ENCODE measurements at regions not wholly inside any gene's neighbourhood (a gene's known extent, or its start where the extent isn't known, plus 50 kb on each side); places are given as distances from the start of the nearest gene placed in this dataset.
A peak's percentile ranks its signal among the peaks of the same experiment; 100 is the strongest.

DNA sequence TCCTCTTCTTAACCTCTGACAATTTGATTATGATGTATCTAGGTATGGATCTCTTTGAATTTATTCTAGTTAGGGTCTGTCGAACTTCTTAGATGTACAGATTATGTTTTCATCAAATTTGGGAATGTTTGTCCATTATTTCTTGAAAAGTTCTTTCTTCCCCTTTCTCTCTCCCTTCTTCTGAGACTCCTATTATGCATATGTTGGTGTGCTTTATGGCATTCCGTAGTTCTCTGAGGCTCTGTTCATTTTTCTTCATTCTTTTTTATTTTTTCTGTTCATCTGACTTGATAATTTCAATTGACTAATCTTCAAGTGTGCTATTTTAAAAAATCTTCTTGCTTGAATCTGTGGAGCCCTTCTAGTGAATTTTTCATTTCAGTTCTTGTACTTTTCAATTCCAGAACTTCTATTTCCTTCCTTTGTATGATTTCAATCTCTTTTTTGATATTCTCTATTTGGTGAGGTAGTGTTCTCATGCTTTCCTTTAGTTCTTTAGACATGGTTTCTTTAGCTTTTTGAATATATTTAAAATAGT, 79.8 kb downstream of the TMEM270 start:
- Mint-ChIP-seq H3K27ac (ENCODE audit: low read depth, unreplicated experiment) (no peak overlapping the region), H3K36me3 (ENCODE audit: insufficient read depth, unreplicated experiment) (peaks cover 6% of the 10 kb centered on the region), H3K9me3 (ENCODE audit: unreplicated experiment) (peaks cover 16% of the 10 kb centered on the region), H3K4me3 (ENCODE audit: unreplicated experiment) (no peak overlapping the region), H3K27me3 (ENCODE audit: insufficient read depth, unreplicated experiment) (no peaks in the 10 kb centered on the region), H3K4me1 (ENCODE audit: insufficient read depth, unreplicated experiment) (no peaks in the 10 kb centered on the region)
- DNase-seq (ENCODE audit: unreplicated experiment), result no peak
- ChIA-PET CTCF (interaction anchor here (1.2 kb wide), 1 partner anchor 15 kb away, joined by 3 read pairs; no protein-coding TSS in a partner anchor), POLR2A (no interaction called here)
- no TSS peak for BruUV-seq (replicated peaks)
- intact Hi-C loops (cut with micrococcal nuclease), result no loop called here
- TF ChIP-seq, protein P1, sequence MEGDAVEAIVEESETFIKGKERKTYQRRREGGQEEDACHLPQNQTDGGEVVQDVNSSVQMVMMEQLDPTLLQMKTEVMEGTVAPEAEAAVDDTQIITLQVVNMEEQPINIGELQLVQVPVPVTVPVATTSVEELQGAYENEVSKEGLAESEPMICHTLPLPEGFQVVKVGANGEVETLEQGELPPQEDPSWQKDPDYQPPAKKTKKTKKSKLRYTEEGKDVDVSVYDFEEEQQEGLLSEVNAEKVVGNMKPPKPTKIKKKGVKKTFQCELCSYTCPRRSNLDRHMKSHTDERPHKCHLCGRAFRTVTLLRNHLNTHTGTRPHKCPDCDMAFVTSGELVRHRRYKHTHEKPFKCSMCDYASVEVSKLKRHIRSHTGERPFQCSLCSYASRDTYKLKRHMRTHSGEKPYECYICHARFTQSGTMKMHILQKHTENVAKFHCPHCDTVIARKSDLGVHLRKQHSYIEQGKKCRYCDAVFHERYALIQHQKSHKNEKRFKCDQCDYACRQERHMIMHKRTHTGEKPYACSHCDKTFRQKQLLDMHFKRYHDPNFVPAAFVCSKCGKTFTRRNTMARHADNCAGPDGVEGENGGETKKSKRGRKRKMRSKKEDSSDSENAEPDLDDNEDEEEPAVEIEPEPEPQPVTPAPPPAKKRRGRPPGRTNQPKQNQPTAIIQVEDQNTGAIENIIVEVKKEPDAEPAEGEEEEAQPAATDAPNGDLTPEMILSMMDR (IDR thresholded peaks at IDR 0.05; ENCODE audit: unreplicated experiment), result no peak

DNA sequence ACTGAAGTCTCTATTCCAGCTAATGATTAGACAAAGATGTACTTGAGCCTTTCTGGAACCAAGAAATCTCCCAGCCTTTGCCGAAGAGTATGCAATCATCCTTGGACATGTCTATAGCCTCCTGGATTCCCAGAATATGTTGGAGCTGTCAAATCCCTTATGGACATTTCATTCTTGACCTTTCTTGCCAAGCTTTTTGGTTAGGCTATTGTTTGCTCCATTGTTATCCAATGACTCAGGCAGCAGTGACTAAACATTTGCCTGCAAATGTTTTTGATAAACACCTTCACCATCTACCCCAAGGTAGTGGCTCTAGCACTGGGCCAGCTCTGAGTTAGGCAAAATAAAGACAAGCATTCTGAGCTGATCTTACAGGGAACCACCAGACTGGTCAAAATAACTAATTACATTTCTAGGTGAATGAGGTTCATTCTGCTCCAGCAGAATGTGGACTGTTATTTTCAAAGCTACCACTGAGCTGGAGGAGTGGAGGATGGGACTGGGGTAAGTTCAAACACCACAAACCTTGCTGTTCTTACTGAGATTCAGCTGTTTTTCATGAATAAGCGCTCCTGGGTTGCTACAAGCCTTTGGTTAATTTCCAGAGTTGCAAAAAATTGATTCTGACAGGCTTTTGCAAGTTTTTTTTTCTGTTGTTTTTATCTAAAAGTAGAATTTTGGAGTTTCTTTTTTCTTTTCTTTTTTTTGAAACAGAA, 81.0 kb downstream of the TMEM270 start:
- intact Hi-C loops (cut with micrococcal nuclease), result no loop called here
- TF ChIP-seq, protein P1 (IDR thresholded peaks at IDR 0.05; ENCODE audit: unreplicated experiment), result no peak
- POLR2A ChIA-PET, result interaction anchor here (0.5 kb wide), 1 partner anchor 26 kb away, joined by 3 read pairs; no protein-coding TSS in a partner anchor

DNA sequence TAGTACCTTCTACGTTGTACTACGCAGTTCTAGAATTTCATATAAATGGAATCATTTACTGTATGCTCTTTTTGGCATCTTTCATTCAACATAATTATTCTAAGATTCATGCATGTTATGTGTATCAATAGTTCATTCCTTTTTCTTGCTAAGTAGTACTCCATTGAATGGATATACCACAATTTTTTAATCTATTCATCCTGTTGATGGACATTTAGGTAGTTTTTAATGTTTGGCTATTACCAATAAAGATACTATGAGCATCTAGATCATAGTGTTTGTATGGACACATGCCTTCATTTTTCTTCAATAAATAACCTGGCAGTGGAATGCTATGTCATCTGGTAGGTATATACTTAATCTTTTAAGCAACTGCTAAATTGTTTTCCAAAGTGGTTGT, 83.0 kb upstream of the ELN start:
- no peaks in the 10 kb centered on the region for H3K27me3 Mint-ChIP-seq (ENCODE audit: insufficient read depth, unreplicated experiment)
- peaks cover 17% of the 10 kb centered on the region for H3K9me3 Mint-ChIP-seq (ENCODE audit: unreplicated experiment)
- TF ChIP-seq, protein P1 (IDR thresholded peaks at IDR 0.05; ENCODE audit: unreplicated experiment), result no peak

More for the DNA sequence above, 81.0 kb downstream of the TMEM270 start:
- BruUV-seq (replicated peaks), result no TSS peak
- peaks cover 6% of the 10 kb centered on the region for H3K36me3 Mint-ChIP-seq (ENCODE audit: insufficient read depth, unreplicated experiment)
- H3K27ac Mint-ChIP-seq (ENCODE audit: low read depth, unreplicated experiment), result no peak overlapping the region
- H3K27me3 Mint-ChIP-seq (ENCODE audit: insufficient read depth, unreplicated experiment), result no peaks in the 10 kb centered on the region
- H3K4me3 Mint-ChIP-seq (ENCODE audit: unreplicated experiment), result no peak overlapping the region
- CTCF ChIA-PET, result interaction anchor here (0.7 to 1.2 kb wide), 2 partner anchors 14 to 84 kb away, joined by 3 read pairs; no protein-coding TSS in a partner anchor
- H3K4me1 Mint-ChIP-seq (ENCODE audit: insufficient read depth, unreplicated experiment), result no peaks in the 10 kb centered on the region
- DNase-seq (ENCODE audit: unreplicated experiment), result peak; percentile 75
- peaks cover 16% of the 10 kb centered on the region for H3K9me3 Mint-ChIP-seq (ENCODE audit: unreplicated experiment)

DNA sequence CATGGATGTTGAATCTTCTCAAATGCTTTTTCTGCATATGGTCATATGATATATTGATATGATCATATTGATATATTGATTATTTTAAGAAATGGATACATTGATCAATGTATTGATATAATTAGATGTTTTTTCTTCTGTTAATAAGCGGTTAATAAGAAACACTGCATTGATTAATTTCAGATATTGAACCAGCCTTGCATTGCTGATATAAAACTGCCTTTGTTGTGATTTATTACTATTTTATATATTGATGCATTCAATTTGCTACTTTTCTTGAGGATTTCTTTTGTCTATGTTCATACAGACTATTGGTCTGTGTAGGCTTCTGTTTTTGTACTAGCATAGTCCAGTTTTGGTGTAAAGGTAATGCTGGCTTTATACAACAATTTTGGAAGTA, 79.7 kb upstream of the ELN start:
- H3K27ac Mint-ChIP-seq (ENCODE audit: low read depth, unreplicated experiment), result no peak overlapping the region
- TF ChIP-seq, protein P1 (IDR thresholded peaks at IDR 0.05; ENCODE audit: unreplicated experiment), result no peak
- DNase-seq (ENCODE audit: unreplicated experiment), result no peak
- no TSS peak for BruUV-seq (replicated peaks)
- intact Hi-C loops (cut with micrococcal nuclease), result no loop called here
- H3K4me3 Mint-ChIP-seq (ENCODE audit: unreplicated experiment), result no peak overlapping the region
- H3K36me3 Mint-ChIP-seq (ENCODE audit: insufficient read depth, unreplicated experiment), result no peaks in the 10 kb centered on the region
- ChIA-PET POLR2A (interaction anchor here (1.0 kb wide), 1 partner anchor 9 kb away, joined by 3 read pairs; no protein-coding TSS in a partner anchor), CTCF (interaction anchor here (0.9 kb wide), 1 partner anchor 31 kb away, joined by 3 read pairs; no protein-coding TSS in a partner anchor)
- H3K27me3 Mint-ChIP-seq (ENCODE audit: insufficient read depth, unreplicated experiment), result no peaks in the 10 kb centered on the region
- H3K4me1 Mint-ChIP-seq (ENCODE audit: insufficient read depth, unreplicated experiment), result no peaks in the 10 kb centered on the region
- H3K9me3 Mint-ChIP-seq (ENCODE audit: unreplicated experiment), result peaks cover 8% of the 10 kb centered on the region

More for the DNA sequence above, 83.0 kb upstream of the ELN start:
- ChIA-PET CTCF (no interaction called here), POLR2A (no interaction called here)
- no TSS peak for BruUV-seq (replicated peaks)
- Mint-ChIP-seq H3K4me1 (ENCODE audit: insufficient read depth, unreplicated experiment) (no peaks in the 10 kb centered on the region), H3K36me3 (ENCODE audit: insufficient read depth, unreplicated experiment) (peaks cover 6% of the 10 kb centered on the region), H3K4me3 (ENCODE audit: unreplicated experiment) (no peak overlapping the region), H3K27ac (ENCODE audit: low read depth, unreplicated experiment) (no peak overlapping the region)
- DNase-seq (ENCODE audit: unreplicated experiment), result no peak
- intact Hi-C loops (cut with micrococcal nuclease), result no loop called here
